ENCODE measurements at regions not wholly inside any gene's neighbourhood (a gene's known extent, or its start where the extent isn't known, plus 50 kb on each side); places are given as distances from the start of the nearest gene placed in this dataset.

DNA sequence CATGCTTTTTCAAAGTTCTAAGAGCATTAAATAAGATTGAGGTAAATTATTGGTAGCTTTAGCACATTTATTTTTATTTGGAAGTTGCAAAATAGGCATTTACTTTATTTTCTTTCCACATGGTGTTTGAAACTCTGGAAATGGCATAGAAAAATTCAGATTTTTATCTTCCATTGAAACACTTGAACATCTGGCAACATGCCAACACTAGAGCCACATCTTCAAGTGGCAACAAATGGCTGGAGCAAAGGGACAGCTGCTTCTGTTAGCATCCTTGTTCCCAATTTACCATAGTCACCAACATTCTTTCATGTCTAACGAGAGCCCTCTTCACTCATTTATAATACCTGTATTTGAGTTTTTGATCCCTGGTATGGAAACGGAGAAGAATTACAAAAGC is 539.9 kb downstream of the ZNF608 start:
- Mint-ChIP-seq H3K27ac (no peak overlapping the region), H3K9me3 (peaks cover 12% of the 10 kb centered on the region), H3K36me3 (no peaks in the 10 kb centered on the region), H3K4me3 (no peak overlapping the region), H3K4me1 (ENCODE audit: low read depth) (no peaks in the 10 kb centered on the region), H3K27me3 (no peaks in the 10 kb centered on the region)
- CTCF ChIA-PET, result no interaction called here
- intact Hi-C loops (cut with micrococcal nuclease), result no loop called here
- no peak for DNase-seq
- POLR2A ChIA-PET, result no interaction called here

DNA sequence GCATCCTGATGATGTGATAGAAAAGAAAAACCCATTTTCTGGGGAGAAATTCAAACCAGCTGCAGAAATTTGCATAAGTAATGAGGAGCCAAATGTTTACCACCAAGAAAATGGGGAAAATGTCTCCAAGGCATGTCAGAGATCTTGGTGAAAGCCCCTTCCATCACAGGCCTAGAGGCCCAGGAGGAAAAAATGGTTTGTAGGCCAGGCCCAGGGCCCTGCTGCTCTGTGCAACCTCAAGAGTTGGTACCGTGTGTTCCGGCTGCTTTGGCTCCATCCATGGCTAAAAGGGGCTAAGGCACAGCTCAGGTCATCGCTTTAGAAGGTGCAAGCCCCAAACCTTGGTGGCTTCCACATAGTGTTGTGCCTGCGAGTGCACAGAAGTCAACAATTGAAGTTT is 543.1 kb downstream of the ZNF608 start:
- no peak overlapping the region for H3K4me3 Mint-ChIP-seq
- CTCF ChIA-PET, result no interaction called here

DNA sequence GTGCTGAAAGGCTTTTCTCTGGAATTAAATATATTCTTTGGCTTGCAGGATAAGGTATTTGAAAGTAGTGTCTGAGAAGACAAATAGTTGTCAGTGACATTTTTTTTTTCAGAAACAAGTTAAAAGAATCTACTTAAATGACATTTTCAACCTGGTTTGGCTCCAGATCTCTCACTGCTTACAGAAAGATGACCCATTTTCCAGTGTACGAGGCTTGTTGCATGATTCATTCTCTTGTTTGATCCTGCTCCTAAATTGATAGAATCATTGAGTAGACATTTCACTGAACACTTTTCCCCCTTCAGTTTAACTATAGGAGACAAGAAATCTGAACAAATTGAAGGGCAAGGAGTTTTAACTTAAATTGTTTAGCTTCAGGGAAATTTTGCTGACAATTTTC is 546.1 kb downstream of the ZNF608 start:
- H3K9me3 Mint-ChIP-seq, result peaks cover 12% of the 10 kb centered on the region
- H3K4me3 Mint-ChIP-seq, result no peak overlapping the region
- ChIA-PET POLR2A (no interaction called here), CTCF (no interaction called here)
- no peaks in the 10 kb centered on the region for H3K4me1 Mint-ChIP-seq (ENCODE audit: low read depth)
- H3K27me3 Mint-ChIP-seq, result no peaks in the 10 kb centered on the region
- H3K36me3 Mint-ChIP-seq, result no peaks in the 10 kb centered on the region
- H3K27ac Mint-ChIP-seq, result no peak overlapping the region
- no peak for DNase-seq
- intact Hi-C loops (cut with micrococcal nuclease), result no loop called here

More for the DNA sequence above, 543.1 kb downstream of the ZNF608 start:
- peaks cover 12% of the 10 kb centered on the region for H3K9me3 Mint-ChIP-seq
- intact Hi-C loops (cut with micrococcal nuclease), result no loop called here
- no peak overlapping the region for H3K27ac Mint-ChIP-seq
- no peaks in the 10 kb centered on the region for H3K4me1 Mint-ChIP-seq (ENCODE audit: low read depth)
- DNase-seq, result no peak
- H3K36me3 Mint-ChIP-seq, result no peaks in the 10 kb centered on the region
- H3K27me3 Mint-ChIP-seq, result no peaks in the 10 kb centered on the region
- POLR2A ChIA-PET, result no interaction called here

DNA sequence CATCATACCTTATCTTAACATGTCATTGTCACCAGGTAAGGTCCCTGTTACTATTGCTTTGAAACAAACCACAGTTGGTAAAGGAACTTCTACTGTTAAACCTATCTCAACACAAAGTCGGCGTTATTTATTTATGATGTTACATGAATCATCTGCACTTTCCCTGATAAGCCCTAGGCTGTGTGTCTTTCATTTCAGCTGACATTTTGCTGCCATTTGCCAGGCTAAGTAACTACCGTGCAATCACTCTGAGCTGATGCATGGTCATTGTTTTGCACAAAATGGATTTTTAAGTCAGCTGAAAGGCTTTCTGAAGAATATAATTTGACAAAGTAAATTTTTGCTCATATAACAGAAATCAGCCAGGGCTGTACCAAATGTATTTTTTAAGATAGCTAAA is 546.5 kb downstream of the ZNF608 start:
- ChIA-PET CTCF (no interaction called here), POLR2A (no interaction called here)
- intact Hi-C loops (cut with micrococcal nuclease), result no loop called here

DNA sequence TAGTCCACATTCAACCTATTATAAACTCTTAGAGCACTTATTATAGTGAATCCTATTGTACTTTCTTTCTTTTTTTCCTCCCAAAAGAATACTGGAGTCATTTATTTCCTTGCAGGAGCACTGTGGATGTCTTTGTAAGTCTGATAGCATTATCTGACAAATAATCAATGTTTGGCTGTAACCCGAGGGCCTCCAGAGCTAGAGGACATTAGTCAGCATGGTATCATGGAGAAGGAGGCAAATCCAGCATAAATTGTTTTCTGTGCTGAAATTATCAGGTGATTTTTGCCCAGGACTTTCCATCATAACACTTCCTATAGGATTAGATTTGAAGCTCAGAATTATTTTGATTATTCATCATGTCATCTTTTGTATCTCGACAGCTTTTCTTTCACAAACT is 551.0 kb downstream of the ZNF608 start:
- H3K4me1 Mint-ChIP-seq (ENCODE audit: low read depth), result no peaks in the 10 kb centered on the region
- ChIA-PET POLR2A (no interaction called here), CTCF (no interaction called here)
- no peaks in the 10 kb centered on the region for H3K27me3 Mint-ChIP-seq
- H3K9me3 Mint-ChIP-seq, result no peaks in the 10 kb centered on the region
- no peaks in the 10 kb centered on the region for H3K36me3 Mint-ChIP-seq
- no peak overlapping the region for H3K27ac Mint-ChIP-seq
- DNase-seq, result no peak
- H3K4me3 Mint-ChIP-seq, result no peak overlapping the region
- intact Hi-C loops (cut with micrococcal nuclease), result no loop called here

More for the DNA sequence above, 546.5 kb downstream of the ZNF608 start:
- Mint-ChIP-seq H3K9me3 (peaks cover 12% of the 10 kb centered on the region), H3K4me1 (ENCODE audit: low read depth) (no peaks in the 10 kb centered on the region), H3K4me3 (no peak overlapping the region), H3K27me3 (no peaks in the 10 kb centered on the region), H3K27ac (no peak overlapping the region), H3K36me3 (no peaks in the 10 kb centered on the region)
- no peak for DNase-seq

GRCh38 chr5:124194282-124194681 is 552.2 kb downstream of the ZNF608 start:
- intact Hi-C loops (cut with micrococcal nuclease), result no loop called here
- Mint-ChIP-seq H3K4me3 (no peak overlapping the region), H3K9me3 (peaks cover under 1% of the 10 kb centered on the region), H3K27ac (no peak overlapping the region), H3K36me3 (no peaks in the 10 kb centered on the region), H3K4me1 (ENCODE audit: low read depth) (no peaks in the 10 kb centered on the region), H3K27me3 (no peaks in the 10 kb centered on the region)
- no peak for DNase-seq
- CTCF ChIA-PET, result no interaction called here
- POLR2A ChIA-PET, result no interaction called here

- Mint-ChIP-seq H3K4me3 (no peak overlapping the region), H3K27me3 (no peaks in the 10 kb centered on the region), H3K27ac (no peak overlapping the region), H3K4me1 (ENCODE audit: low read depth) (no peaks in the 10 kb centered on the region), H3K9me3 (peaks cover 4% of the 10 kb centered on the region), H3K36me3 (no peaks in the 10 kb centered on the region)
- intact Hi-C loops (cut with micrococcal nuclease), result no loop called here
- ChIA-PET CTCF (no interaction called here), POLR2A (no interaction called here)
- no peak for DNase-seq
Observed at GRCh38 chr5:124193371-124193789, 553.1 kb downstream of the ZNF608 start.

DNA sequence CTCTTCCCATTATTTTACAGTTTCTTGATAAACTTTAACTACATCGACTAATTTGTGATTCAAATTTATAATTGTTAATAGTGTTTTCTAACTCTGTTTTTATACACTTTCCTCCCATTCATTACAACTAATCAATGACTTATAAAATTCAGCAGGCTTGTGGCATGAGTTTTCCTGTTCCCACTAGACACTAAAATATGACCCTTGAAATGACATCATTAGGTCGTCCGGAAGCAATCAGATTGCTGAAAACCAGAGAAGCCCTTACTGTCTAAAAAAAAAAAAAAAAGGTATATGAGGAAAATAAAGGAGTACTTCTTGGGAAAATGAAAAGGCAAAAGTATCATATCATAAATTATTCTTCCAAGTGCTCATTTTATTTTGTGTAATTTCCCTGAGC is 553.7 kb downstream of the ZNF608 start:
- Mint-ChIP-seq H3K9me3 (peaks cover 4% of the 10 kb centered on the region), H3K27me3 (no peaks in the 10 kb centered on the region), H3K4me3 (no peak overlapping the region), H3K27ac (no peak overlapping the region), H3K4me1 (ENCODE audit: low read depth) (no peaks in the 10 kb centered on the region), H3K36me3 (no peaks in the 10 kb centered on the region)
- CTCF ChIA-PET, result no interaction called here
- intact Hi-C loops (cut with micrococcal nuclease), result no loop called here
- POLR2A ChIA-PET, result no interaction called here
- no peak for DNase-seq

GRCh38 chr5:124185716-124186115 is 560.7 kb downstream of the ZNF608 start:
- Mint-ChIP-seq H3K4me3 (no peak overlapping the region), H3K27ac (no peak overlapping the region), H3K36me3 (no peaks in the 10 kb centered on the region), H3K4me1 (ENCODE audit: low read depth) (no peaks in the 10 kb centered on the region), H3K27me3 (no peaks in the 10 kb centered on the region), H3K9me3 (peaks cover 11% of the 10 kb centered on the region)
- no peak for DNase-seq
- ChIA-PET CTCF (no interaction called here), POLR2A (no interaction called here)
- intact Hi-C loops (cut with micrococcal nuclease), result no loop called here

DNA sequence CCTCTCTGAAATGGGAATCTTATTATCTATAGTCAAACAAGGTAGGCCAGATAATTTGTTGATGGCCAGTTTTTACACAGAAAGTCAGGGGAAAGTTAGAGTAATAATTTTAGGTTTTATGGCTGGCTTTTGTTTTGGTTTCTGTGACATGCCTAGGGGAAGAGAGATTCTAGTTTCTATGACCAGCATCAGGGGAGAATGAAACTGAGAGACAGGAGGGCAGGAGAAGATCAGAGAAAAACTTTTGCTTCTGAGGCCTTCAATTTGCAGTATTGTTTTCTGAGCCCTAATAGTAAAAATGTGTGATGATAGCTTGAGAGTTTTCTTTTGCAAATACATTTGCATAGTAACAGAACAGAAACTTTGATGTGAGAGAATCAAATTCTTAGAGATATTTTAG is 564.3 kb downstream of the ZNF608 start:
- Mint-ChIP-seq H3K27me3 (no peaks in the 10 kb centered on the region), H3K4me1 (ENCODE audit: low read depth) (no peaks in the 10 kb centered on the region), H3K9me3 (peaks cover 8% of the 10 kb centered on the region), H3K27ac (no peak overlapping the region), H3K36me3 (no peaks in the 10 kb centered on the region), H3K4me3 (no peak overlapping the region)
- intact Hi-C loops (cut with micrococcal nuclease), result no loop called here
- DNase-seq, result no peak
- ChIA-PET CTCF (no interaction called here), POLR2A (no interaction called here)

GRCh38 chr5:124180875-124181461 is 565.5 kb downstream of the ZNF608 start:
- no peak overlapping the region for H3K4me3 Mint-ChIP-seq
- no peaks in the 10 kb centered on the region for H3K27me3 Mint-ChIP-seq
- no peak for DNase-seq
- CTCF ChIA-PET, result no interaction called here
- POLR2A ChIA-PET, result no interaction called here
- intact Hi-C loops (cut with micrococcal nuclease), result no loop called here
- H3K4me1 Mint-ChIP-seq (ENCODE audit: low read depth), result no peaks in the 10 kb centered on the region
- H3K36me3 Mint-ChIP-seq, result no peaks in the 10 kb centered on the region
- H3K9me3 Mint-ChIP-seq, result peaks cover 5% of the 10 kb centered on the region
- H3K27ac Mint-ChIP-seq, result no peak overlapping the region

DNA sequence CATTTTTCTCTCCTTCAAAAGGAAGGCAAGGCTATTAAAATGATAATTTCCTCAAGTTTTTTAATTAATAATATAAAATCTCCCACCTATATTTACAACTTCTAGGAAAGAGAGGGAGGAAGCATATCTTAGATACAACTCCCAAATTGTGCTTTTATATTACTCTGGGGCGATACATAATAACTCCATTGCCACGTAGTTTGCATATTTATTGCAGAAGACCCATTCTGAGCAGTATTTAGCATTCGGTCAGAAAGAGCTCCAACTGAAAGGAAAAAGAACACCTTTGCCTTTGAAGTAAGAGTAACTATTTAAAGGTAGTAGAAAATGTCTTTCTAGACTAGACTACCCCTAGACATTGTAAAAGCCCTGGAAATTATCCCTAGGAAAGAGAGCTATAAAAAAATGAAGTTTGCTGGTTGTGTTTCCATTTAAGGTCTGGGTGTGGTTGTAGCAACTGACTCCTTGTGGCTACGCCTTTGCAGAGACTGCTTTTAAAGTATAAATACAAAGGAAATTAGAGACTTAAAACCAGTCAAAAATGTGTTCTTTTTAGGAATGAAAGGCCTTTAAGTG is 566.1 kb downstream of the ZNF608 start:
- H3K4me1 Mint-ChIP-seq (ENCODE audit: low read depth), result no peaks in the 10 kb centered on the region
- no peak overlapping the region for H3K27ac Mint-ChIP-seq
- H3K27me3 Mint-ChIP-seq, result no peaks in the 10 kb centered on the region
- no peak overlapping the region for H3K4me3 Mint-ChIP-seq
- H3K9me3 Mint-ChIP-seq, result peaks cover 5% of the 10 kb centered on the region
- no peak for DNase-seq
- intact Hi-C loops (cut with micrococcal nuclease), result no loop called here
- ChIA-PET CTCF (no interaction called here), POLR2A (no interaction called here)
- no peaks in the 10 kb centered on the region for H3K36me3 Mint-ChIP-seq

- H3K4me3 Mint-ChIP-seq, result no peak overlapping the region
- H3K36me3 Mint-ChIP-seq, result no peaks in the 10 kb centered on the region
- no peak overlapping the region for H3K27ac Mint-ChIP-seq
- CTCF ChIA-PET, result no interaction called here
- POLR2A ChIA-PET, result no interaction called here
- H3K4me1 Mint-ChIP-seq (ENCODE audit: low read depth), result no peaks in the 10 kb centered on the region
- H3K9me3 Mint-ChIP-seq, result peaks cover 5% of the 10 kb centered on the region
- DNase-seq, result no peak
- intact Hi-C loops (cut with micrococcal nuclease), result no loop called here
- no peaks in the 10 kb centered on the region for H3K27me3 Mint-ChIP-seq
Observed at GRCh38 chr5:124179819-124180218, 566.6 kb downstream of the ZNF608 start.

Data from activated CD4-positive, alpha-beta memory T cell treated with anti-CD3 and anti-CD28 coated beads for 36 hours (primary cell).